Neural cell (in vitro differentiated cells): ENCODE measurements at regions not wholly inside any gene's neighbourhood (a gene's known extent, or its start where the extent isn't known, plus 50 kb on each side); places are given as distances from the start of the nearest gene placed in this dataset.

Experiments used
- H2AFZ ChIP-seq: fragments of 200-600, 300-800 bp; sonication (generic), shearing (Covaris generic); 2 replicates; pipeline ENCODE4 v1.6.0; 2014; ENCODE audit warnings: low read depth, mild to moderate bottlenecking, antibody characterized with exemption, low read length, moderate library complexity
- H3F3A ChIP-seq: fragments of 200-600 bp; shearing (Covaris generic); 2 replicates; pipeline ENCODE4 v1.6.1; 2016; ENCODE audit warnings: mild to moderate bottlenecking, moderate library complexity, mixed read lengths, antibody characterized with exemption, low read length; ENCODE audit not compliant: insufficient read depth, poor library complexity, severe bottlenecking
- H3K27ac ChIP-seq: fragments of 200-600, 300-800 bp; sonication (generic), shearing (Covaris generic); 2 replicates; pipeline ENCODE4 v1.5.1; 2014; ENCODE audit warnings: mild to moderate bottlenecking, low read length, moderate library complexity
- H3K27me3 ChIP-seq: fragments of 300-800, 200-600 bp; sonication (generic), shearing (Covaris generic); 2 replicates; pipeline ENCODE4 v1.6.0; 2014; ENCODE audit warnings: mild to moderate bottlenecking, low read depth, low read length, moderate library complexity; ENCODE audit not compliant: insufficient read depth
- H3K36me3 ChIP-seq: fragments of 300-800, 200-600 bp; sonication (generic), shearing (Covaris generic); 2 replicates; pipeline ENCODE4 v1.5.1; 2014; ENCODE audit warnings: mild to moderate bottlenecking, antibody characterized with exemption, low read length, moderate library complexity; ENCODE audit not compliant: insufficient read depth
- H3K4me2 ChIP-seq: fragments of 300-800, 200-600 bp; sonication (generic), shearing (Covaris generic); 2 replicates; pipeline ENCODE4 v1.6.0; 2014; ENCODE audit warnings: mild to moderate bottlenecking, low read length
- H3K4me3 ChIP-seq: fragments of 300-800, 200-600 bp; sonication (generic), shearing (Covaris generic); 2 replicates; pipeline ENCODE4 v1.5.1; 2014; ENCODE audit warnings: mild to moderate bottlenecking, low read length, moderate library complexity
- H3K79me2 ChIP-seq: fragments of 200-600 bp; shearing (Covaris generic); replicated peaks from 2 replicates; pipeline ENCODE4 v1.6.0; 2014; ENCODE audit warnings: mild to moderate bottlenecking, low read length, moderate library complexity; ENCODE audit not compliant: insufficient read depth
- H3K9ac ChIP-seq: fragments of 300-800, 200-600 bp; sonication (generic), shearing (Covaris generic); 2 replicates; pipeline ENCODE4 v1.6.1; 2016; ENCODE audit warnings: mild to moderate bottlenecking, low read length, mixed read lengths
- H3K9me2 ChIP-seq: fragments of 200-600 bp; shearing (Covaris generic); 2 replicates; pipeline ENCODE4 v1.6.1; 2016; ENCODE audit warnings: mild to moderate bottlenecking, low read length, mixed read lengths; ENCODE audit not compliant: insufficient read depth
- H3K9me3 ChIP-seq: fragments of 200-600, 300-800 bp; sonication (generic), shearing (Covaris generic); 2 replicates; pipeline ENCODE4 v1.6.1; 2016; ENCODE audit warnings: mild to moderate bottlenecking, mixed run types, low read length, moderate library complexity, mixed read lengths
- H4K20me1 ChIP-seq: fragments of 200-600 bp; shearing (Covaris generic); 2 replicates; pipeline ENCODE4 v1.6.1; 2016; ENCODE audit warnings: mild to moderate bottlenecking, mixed run types; ENCODE audit not compliant: insufficient read depth
- CTCF ChIP-seq: fragments of 450-650 bp; IDR thresholded peaks from 2 replicates; pipeline ENCODE4 v1.5.1; 2014; ENCODE audit warnings: antibody characterized with exemption, mild to moderate bottlenecking, moderate library complexity; ENCODE audit not compliant: poor library complexity, severe bottlenecking
- EP300 ChIP-seq: fragments of 450-650 bp; conservative IDR thresholded peaks from 2 replicates; pipeline ENCODE4 v1.6.1; 2014; ENCODE audit warnings: antibody characterized with exemption, mild to moderate bottlenecking, moderate library complexity; ENCODE audit not compliant: poor library complexity, severe bottlenecking
- EZH2 ChIP-seq: fragments of 200-600, 300-800 bp; shearing (Covaris generic), sonication (generic); IDR thresholded peaks from 2 replicates; pipeline ENCODE4 v1.6.1; 2014; ENCODE audit warnings: antibody characterized with exemption, low read length, borderline replicate concordance, mild to moderate bottlenecking; ENCODE audit not compliant: insufficient read depth, poor library complexity, severe bottlenecking
- MXI1 ChIP-seq: fragments of 450-650 bp; conservative IDR thresholded peaks from 2 replicates; pipeline ENCODE4 v1.6.1; 2014; ENCODE audit warnings: antibody characterized with exemption, mild to moderate bottlenecking; ENCODE audit not compliant: poor library complexity, severe bottlenecking
- POLR2AphosphoS5 ChIP-seq: IDR thresholded peaks from 2 replicates; pipeline ENCODE4 v1.6.1; 2012
- RAD21 ChIP-seq: fragments of 450-650 bp; conservative IDR thresholded peaks from 2 replicates; pipeline ENCODE4 v1.6.1; 2014; ENCODE audit warnings: antibody characterized with exemption, mild to moderate bottlenecking, moderate library complexity
- SMC3 ChIP-seq: fragments of 450-650 bp; conservative IDR thresholded peaks from 2 replicates; pipeline ENCODE4 v1.6.1; 2014; ENCODE audit warnings: antibody characterized with exemption, mild to moderate bottlenecking, moderate library complexity; ENCODE audit not compliant: poor library complexity
- TAF1 ChIP-seq: IDR thresholded peaks from 2 replicates; pipeline ENCODE4 v1.6.1; 2012; ENCODE audit warnings: low read depth
- TF ChIP-seq, protein P1 (sequence below): IDR thresholded peaks from 2 replicates; pipeline ENCODE4 v1.6.1; 2012; ENCODE audit warnings: borderline replicate concordance

DNA sequence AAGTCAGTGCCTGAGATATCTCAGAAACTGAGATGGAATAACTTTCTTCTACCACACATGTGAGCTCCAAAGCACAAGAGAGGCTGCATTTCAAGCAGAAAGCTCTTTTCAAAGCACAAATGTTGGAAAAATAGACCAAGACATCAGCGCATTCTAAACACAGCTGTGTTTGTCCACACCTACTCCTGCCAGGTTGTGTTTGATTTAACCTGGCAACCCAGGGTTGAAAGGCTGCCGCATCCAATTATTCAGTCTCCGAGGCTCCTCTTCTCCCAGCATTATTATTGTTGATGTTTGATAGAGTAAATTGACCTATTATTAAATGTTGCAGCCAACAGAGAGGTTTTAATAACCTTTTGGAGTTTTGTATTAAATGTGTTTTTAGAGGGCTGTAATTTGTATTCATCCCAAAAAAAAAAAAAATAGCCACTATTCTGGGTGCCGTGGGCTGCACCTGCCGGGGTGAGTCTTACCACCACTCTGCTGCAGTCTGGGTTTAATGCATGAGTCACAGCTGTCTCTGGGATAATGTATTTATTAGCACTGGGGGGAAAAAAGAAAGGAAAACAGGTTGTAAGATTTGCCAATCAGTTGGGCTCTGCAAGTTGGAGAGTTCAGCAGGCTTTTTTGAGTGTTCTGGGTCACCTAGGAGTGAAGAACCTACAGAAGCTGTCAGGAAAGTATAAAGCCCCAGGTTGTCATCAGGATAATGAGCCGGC, 105.2 kb upstream of the NOCT start:
- no peak overlapping the region for H3K27ac ChIP-seq
- no peaks in the 10 kb centered on the region for H3K36me3 ChIP-seq
- H3K4me3 ChIP-seq, result no peak overlapping the region
- no peaks in the 10 kb centered on the region for H3K27me3 ChIP-seq
- no peaks in the 10 kb centered on the region for H4K20me1 ChIP-seq
- H3F3A ChIP-seq, result no peaks in the 10 kb centered on the region
- TF ChIP-seq SMC3, result no peak
- no peak for TF ChIP-seq RAD21
- TF ChIP-seq CTCF, result no peak
- TF ChIP-seq EZH2, result no peak
- TF ChIP-seq EP300, result no peak
- no peak for TF ChIP-seq POLR2AphosphoS5
- TF ChIP-seq, protein P1, sequence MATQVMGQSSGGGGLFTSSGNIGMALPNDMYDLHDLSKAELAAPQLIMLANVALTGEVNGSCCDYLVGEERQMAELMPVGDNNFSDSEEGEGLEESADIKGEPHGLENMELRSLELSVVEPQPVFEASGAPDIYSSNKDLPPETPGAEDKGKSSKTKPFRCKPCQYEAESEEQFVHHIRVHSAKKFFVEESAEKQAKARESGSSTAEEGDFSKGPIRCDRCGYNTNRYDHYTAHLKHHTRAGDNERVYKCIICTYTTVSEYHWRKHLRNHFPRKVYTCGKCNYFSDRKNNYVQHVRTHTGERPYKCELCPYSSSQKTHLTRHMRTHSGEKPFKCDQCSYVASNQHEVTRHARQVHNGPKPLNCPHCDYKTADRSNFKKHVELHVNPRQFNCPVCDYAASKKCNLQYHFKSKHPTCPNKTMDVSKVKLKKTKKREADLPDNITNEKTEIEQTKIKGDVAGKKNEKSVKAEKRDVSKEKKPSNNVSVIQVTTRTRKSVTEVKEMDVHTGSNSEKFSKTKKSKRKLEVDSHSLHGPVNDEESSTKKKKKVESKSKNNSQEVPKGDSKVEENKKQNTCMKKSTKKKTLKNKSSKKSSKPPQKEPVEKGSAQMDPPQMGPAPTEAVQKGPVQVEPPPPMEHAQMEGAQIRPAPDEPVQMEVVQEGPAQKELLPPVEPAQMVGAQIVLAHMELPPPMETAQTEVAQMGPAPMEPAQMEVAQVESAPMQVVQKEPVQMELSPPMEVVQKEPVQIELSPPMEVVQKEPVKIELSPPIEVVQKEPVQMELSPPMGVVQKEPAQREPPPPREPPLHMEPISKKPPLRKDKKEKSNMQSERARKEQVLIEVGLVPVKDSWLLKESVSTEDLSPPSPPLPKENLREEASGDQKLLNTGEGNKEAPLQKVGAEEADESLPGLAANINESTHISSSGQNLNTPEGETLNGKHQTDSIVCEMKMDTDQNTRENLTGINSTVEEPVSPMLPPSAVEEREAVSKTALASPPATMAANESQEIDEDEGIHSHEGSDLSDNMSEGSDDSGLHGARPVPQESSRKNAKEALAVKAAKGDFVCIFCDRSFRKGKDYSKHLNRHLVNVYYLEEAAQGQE, result no peak
- no peak for TF ChIP-seq MXI1
- TF ChIP-seq TAF1, result no peak
- H3K9me3 ChIP-seq, result no peaks in the 10 kb centered on the region
- H3K79me2 ChIP-seq, result no peaks in the 10 kb centered on the region
- H2AFZ ChIP-seq, result no peak overlapping the region
- no peak overlapping the region for H3K9ac ChIP-seq
- no peaks in the 10 kb centered on the region for H3K9me2 ChIP-seq
- H3K4me2 ChIP-seq, result no peak overlapping the region

GRCh38 chr4:138909587-138909986, 106.0 kb upstream of the NOCT start:
- Histone ChIP-seq H3K27ac (no peak overlapping the region), H3K4me2 (no peak overlapping the region), H3K9me3 (no peaks in the 10 kb centered on the region), H3K36me3 (no peaks in the 10 kb centered on the region), H3K79me2 (no peaks in the 10 kb centered on the region), H3K9ac (no peak overlapping the region), H3K4me3 (no peak overlapping the region), H4K20me1 (no peaks in the 10 kb centered on the region), H3F3A (no peaks in the 10 kb centered on the region), H2AFZ (no peak overlapping the region), H3K9me2 (no peaks in the 10 kb centered on the region), H3K27me3 (no peaks in the 10 kb centered on the region)
- TF ChIP-seq, protein P1, result no peak
- TF ChIP-seq POLR2AphosphoS5 (no peak), TAF1 (no peak), EZH2 (no peak), SMC3 (no peak), RAD21 (no peak)
